Stimulated activated naive CD4-positive, alpha-beta T cell (primary cell): ENCODE measurements at regions not wholly inside any gene's neighbourhood (a gene's known extent, or its start where the extent isn't known, plus 50 kb on each side); places are given as distances from the start of the nearest gene placed in this dataset.

Experiments used
- DNase-seq, 6 experiments: peaks; one replicate each; lab custom pipeline; 2025; lab: John Stamatoyannopoulos, UW

DNA sequence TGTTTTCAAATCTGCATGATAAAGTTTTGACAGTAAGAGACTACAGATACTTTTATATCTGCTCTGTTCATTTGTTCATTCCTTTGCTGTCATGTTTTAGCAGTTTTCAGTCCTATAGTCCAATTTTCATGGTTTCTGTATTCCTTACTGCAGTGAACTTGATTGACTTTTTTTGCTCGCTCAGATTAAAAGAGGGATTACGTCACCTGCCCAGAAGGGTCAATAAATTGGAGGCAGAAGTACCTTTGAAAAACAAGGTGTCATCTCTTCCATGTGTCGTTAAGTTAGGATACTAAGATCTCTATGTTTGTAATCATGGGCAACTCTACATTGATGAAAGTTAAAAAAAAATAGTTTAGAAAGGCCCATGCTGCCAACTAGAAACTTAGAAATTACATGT lies 250.1 kb upstream of the SMIM31 start:
- no peak for DNase-seq

DNA sequence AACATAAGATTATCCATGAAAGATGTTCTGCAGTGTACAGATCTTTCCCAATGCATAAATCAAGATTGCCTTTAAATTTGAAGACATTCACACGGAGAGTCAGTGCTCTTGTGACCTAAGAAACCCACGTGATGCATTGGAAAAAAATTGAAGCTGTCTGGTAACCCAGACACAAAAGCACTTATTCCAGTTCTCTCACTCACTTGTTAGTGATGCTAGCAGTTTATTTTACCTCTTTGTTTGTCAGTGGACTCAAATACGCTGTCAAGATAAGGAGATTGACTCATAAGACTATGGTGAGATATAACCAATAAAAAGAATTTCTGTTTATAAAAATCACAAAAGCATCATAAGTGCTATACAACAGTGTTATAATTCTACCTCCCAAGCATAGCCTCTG lies 245.8 kb upstream of the SMIM31 start:
- DNase-seq: no peak

DNA sequence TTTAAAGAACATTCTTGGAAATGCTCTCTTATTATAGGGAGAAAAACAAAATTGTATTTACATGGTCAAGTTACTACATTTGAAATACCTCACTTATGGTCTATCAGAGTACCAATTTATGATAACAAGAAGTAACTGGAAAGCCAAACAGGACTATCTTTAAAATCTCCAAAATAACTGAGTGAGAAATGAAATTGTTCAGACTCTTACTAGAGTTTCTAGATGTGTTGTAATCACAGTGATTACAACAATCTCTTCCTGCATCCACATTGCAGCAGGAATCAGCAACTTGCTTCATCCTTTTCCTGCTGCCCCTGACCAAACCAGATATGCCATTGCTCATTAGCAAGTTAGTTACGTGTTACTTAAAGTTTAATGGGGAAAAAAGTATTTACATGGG lies 245.2 kb upstream of the SMIM31 start:
- no peak for DNase-seq

DNA sequence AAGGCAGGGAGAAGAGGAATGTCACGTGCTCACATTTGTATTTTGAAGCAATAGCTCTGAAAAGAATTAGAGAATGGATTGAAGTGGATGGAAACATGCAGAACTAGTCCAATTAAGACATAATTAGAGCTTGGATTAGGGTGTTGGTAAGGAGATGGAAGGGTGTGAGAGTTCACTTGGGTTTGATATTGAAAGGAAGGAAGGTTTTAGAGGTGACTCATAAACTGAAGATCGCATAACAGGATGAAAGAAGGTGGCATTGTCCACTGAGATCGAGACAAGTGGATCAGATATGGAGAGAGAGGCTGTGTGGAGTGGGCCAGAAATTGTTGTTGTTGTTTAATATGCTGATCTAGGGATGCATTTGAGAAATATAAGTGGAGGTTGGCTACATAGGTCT lies 244.0 kb upstream of the SMIM31 start:
- no peak for DNase-seq

DNA sequence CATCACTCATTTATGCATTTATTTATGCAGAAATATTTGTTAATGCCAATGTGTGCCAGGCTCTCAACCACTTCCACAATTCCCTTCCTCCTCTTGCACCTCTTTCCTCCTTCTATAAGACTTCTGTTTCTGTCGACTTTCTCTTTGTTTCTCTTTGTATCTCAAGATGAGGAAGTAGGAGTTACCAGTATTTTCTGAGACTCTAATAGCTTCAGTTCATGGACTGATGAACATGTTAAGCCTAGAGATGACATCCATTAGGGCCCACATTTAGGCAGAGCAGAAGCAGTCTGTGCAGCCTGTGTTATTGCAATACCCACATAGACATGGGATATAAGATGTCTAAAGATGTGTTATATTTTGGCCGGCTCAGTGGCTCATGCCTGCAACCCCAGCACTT lies 241.8 kb upstream of the SMIM31 start:
- DNase-seq: no peak

DNA sequence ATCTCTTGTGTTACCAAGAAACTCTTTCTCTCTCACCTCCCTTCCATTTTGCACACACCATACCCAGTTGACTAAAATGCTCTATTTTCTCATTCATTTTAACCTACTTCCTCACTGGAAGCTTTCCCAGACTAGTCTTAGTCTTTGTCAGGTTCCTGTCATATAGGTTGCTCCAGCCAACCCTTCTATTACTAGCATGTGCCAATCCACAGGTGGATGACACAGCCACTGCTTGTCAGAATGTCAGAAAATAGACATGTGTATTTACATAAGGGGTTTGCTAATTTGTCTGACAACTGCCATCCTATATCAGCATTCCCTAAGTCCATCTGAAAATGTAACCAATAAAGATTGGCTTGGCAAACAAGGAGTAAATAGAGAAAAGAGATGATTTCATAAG lies 239.2 kb upstream of the SMIM31 start:
- DNase-seq: no peak

DNA sequence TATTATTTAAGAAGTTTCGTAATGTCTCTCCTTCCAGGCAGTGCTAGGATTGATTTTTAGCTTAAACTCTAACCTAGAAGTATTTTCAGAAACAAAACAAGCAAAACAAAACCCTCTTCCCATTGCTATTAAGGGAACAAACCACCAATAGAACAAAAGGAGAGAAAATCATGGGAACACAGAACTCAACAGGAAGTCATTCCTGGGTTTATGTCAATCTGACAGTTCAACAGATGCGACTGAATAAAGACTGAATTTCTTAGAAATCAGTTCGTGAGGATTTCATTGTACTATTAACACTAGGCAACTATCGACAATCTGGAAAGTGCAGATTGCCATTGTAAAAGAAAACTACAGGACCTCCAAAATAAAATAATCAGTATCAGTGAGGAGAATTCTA lies 229.1 kb upstream of the SMIM31 start:
- no peak for DNase-seq

DNA sequence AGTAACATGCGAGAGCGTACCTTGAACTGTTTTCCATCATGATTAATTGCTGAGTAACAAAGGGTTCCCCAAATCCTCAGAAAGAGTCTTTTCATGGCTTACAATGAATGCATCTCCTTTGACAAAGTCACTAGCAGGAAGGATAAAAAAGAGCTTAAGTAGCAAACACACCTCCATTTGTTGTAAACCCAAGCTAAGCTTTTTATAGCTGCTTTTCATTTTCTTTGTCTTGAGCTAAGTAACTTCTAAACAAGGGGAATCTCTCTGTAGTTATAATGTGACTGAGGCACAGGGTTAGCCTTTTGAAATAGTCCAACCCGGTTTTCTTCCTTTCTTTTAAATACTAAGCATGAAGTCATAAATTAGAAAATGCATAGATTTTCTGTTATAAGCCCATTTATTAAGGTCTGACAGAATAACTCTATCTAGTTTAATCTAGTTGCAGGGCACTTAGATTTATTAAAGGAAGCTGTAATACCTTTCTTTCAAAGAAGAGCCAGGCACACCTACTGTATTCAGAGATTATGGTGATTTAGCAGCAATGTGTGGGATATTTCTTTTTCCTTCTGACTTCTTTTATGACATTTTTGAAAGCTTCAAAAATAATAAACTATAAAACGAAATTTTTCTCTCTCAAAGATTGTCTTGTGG lies 226.9 kb upstream of the SMIM31 start:
- DNase-seq: no peak

DNA sequence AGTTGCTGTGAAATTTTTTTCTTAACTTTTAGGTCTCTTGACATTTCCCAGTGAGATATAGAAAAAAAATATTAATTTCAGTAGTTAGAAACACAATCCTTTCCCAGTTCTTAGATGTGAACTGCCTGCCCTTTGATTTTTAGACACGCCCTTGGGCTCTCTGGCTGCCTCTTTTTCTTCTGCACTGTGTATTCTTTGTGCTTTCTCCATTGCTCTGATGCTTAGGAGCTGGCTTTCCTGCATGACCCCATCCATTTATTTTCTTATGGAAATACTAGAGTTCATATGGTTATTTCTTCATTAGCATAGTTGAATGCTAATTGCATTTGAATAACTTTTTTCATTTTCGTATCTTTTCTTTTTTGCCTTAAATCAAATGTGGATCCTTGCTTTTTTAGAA lies 224.9 kb upstream of the SMIM31 start:
- no peak for DNase-seq

DNA sequence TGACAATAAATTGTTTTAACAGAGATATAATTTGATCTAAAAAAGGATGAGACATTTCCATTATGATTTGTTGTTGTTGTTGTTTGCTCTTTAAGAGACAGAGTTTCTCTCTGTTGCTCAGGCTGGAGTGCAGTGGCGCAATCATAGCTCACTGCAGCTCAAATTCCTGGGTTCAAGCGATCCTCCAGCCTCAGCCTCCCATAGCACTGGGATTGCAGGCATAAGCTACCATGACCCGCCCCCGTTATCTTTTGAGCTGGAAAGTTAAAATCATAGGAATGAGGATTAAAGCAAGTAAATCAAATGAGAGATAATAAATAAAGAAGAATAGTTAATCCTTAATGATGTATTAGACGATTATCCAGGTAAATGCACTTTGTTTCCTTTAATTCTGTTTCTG lies 224.4 kb upstream of the SMIM31 start:
- DNase-seq: no peak

DNA sequence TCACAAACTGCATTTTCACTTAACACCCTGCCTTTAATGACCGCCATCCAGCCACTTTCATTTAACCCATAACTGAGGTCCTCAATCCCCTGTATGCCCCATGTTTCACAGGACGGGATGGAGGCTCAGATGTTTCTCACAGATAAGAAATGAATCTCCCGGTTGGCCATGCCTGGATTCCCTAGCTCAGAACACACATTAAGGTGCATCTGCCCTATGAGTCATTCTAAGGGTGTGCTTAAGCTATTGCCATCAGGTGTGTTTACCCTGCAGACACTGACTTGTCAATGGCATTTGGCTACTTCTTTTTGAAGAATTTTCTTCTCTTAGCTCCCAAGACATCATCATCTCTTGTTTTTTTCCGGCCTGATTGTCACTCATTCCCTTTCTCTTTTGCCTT lies 222.6 kb upstream of the SMIM31 start:
- no peak for DNase-seq

DNA sequence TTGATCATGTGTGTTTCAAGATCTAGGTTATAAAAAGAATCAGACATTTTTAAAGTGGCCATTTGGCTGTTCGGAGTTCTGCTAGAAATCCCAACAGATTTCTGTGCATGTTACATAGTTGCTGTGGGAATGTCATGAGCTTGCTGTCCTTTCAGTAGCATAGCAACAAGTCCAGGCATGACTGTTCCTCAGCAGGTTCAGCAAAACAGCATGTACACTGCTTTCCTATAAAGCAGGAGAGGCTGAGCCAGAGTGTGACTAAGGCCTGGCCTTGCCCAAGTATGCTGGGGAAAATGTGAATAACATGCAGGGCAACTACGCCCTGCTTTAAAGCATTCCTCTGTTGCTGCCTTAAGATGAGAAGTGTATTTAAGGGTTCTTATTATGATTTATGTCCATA lies 217.1 kb upstream of the SMIM31 start:
- no peak for DNase-seq

DNA sequence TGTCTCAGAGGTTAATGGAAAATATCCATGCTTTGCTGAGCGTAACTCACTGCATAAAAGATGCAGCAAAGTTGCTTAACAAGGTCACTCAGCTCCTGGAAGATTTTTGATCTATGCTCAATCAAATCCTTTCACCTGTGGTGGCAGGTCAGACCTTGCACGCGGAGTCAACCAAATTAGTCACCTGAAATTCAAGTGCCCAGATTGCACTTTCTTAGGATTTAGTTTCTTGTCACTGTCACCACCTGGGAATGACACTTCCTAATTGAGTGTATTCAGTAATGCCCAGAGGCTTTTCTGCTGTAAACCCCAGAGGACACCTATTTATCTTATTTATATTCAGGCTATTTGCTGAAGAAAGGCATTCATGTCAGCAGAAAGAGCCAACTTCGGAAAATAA lies 215.8 kb upstream of the SMIM31 start:
- DNase-seq: no peak

DNA sequence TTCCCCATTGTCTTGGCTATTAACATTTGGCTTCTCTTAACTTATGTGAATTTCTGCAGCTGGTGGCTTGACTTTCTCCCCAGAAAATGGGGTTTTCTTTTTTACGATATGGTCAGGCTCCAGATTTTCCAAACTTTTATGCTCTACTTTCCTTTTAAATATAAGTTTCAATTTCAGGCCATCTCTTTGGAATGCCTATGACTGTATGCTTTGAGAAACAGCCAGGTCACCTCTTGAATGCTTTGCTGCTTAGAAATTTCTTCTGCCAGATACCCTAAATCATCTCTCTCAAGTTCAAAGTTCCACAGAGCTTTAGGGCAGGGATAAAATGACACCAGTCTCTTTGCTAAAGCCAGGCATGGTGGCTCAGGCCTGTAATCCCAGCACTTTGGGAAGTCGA lies 212.9 kb upstream of the SMIM31 start:
- no peak for DNase-seq

DNA sequence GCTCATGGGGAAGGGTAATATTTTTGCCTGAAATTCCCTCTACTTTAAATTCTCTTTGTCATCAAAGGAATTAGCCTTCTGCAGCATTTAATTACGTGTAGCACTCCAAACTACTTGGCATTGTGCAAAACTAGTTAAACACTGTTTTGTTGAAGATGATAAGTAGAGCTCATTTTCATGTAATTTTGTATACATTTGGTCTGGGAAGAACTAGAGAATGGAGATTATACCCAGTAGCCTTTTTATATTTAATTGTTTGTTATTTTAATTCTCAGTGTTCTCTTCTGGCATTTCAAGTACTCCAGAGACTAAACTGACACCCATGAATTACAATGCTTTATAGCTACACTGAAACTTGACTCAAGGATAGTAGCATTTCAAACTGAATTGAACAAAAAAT lies 211.5 kb upstream of the SMIM31 start:
- no peak for DNase-seq

DNA sequence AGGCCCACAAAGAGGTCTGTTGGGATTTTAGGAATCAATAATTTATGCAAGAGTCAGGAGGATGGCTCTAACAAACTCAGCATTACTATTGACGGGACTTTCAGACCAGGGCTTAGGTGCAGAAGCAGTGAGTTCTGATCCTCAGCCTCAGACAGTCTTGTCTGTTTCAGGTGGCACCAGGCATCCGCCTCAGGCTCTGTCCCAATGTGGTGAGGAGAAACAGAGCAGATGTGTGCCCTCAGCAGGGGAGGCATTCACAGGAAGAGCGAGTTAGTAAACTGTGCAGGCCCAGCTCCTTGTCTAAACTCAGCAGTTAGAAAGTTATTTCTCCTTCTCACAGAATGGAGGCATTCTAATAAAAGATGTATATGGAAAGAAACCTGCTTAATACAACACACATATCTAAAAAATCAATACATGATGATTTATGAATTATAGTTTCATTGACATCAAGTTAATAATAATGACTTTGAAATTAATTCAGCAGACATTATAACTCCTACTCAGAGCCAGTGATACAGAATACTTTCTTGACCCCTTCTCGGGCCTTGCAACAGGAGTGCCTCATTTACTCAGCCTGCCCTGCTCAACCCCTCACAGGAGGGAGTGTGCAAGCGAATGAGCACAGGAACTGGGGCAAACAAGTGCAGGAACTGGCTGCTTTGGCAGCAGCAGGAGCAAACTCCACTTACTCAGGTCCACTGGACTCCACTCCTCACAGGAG lies 202.8 kb upstream of the SMIM31 start:
- no peak for DNase-seq

DNA sequence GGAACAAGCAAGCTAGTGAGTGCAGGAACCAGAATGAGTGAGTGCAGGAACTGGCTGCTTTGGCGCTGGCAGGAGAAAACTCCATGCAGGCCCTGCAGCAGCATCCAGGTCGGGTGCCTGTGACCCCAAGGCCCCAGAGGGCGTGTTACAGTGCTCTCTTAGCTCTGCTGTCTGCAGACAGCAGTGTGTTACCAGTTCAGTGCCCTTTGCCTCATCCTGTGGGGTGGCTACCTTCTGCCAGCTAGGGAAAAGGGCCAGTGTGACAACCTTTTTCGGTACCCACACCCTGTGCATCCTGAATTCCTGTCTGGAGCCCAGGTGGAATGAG lies 202.3 kb upstream of the SMIM31 start:
- DNase-seq: no peak

DNA sequence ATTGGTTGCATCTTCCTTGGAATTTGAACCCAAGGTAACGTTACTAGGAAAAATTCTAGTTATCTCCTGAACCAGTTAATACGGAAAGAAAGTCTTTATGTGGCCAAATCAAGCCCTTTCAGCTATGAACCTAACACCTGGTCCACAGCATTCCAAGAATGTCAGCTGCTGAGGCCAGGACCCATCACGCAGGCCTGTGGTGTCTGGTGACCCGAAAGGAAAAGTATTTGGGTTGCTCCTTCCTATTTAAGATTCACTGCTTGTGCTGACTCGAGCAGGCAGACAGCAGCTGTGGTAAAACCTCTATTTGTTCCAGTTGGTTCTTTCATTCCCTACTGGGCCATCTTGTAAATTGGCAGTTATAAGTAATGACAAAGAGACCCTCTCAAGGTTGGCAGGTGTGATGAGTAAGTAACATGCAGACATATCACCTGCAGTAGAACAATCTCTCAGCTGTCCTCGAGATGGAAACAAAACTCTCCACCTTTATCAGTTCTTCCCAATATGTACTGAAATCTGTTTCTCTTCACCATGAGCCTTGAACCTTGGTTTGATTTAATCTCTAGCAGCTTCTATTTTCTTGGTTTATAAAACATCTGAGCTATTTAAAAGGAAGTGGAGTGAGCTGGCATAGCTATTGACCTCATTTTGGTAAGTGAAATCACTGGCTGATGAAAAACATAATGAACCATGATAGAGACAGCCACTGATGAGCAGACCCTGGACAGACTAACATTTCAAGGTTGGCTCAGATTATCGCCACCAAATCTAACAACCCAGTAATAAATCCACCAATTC lies 182.1 kb upstream of the SMIM31 start:
- no peak for DNase-seq

DNA sequence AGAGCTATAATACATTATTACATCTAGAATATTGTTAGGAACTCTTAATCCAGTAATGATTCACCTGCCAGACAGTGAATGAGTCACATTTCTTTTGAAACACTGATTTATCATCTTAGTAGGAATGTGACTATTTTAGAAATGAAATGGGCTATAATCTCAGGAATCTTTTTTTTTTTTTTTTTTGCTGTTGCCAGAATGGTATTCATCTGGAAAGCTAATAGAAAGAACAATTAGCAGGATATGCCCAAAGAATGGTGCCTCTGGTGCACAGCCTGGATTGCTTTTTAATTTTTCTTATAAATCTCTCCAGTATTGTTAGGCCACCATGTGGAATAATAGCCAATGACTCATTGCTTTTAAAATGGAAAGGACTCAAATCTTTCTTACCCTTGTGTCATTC lies 181.1 kb upstream of the SMIM31 start:
- DNase-seq: no peak

DNA sequence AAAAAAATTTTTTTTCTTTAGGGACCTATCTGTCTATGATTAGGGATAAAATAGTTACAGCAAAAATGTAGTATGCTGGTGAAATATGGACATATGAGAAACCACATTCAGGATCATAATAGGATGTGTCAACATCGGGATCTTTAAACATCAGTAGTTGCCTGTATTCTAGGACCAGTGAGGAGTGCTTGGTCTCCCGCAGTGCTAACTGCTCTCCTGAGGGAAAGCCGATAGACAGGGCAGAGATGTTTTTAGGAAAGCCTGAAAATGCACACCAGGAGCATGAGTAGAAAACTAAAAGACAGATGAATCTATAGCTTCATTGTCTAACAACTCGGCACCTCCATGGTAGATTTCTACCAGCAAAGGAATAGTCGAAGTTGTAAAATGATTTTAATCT lies 178.1 kb upstream of the SMIM31 start:
- DNase-seq: no peak

DNA sequence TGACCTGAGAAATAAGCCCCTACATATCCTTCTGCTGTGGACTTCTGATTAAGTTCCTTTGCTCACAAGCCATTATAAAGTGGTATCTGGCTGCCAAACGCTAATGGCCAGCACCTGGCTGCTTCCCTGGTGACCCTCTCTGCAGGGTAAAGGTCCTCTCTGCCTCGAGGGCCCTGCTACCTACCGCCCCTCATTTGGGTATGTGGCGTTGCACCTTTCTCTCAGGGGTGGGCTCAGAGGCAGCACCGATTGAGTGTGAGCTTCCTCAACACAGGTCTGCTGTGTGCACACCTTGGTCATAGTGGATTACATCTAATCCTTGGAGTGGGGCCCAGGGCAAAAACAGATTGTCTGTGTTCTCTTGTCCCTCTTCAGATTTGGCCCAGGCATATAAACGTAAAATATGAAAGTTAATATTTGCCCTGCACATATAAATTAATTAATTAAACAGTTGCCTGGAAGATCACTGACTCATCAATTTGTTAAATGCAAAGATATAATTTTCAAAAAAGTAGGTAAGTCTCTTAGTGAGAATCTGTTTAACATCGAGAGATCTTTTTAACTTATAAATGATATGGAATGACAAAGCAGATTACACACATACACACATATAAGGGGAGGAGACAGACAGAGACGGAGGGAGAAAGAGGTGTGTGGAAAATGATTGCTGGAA lies 174.5 kb upstream of the SMIM31 start:
- no peak for DNase-seq

DNA sequence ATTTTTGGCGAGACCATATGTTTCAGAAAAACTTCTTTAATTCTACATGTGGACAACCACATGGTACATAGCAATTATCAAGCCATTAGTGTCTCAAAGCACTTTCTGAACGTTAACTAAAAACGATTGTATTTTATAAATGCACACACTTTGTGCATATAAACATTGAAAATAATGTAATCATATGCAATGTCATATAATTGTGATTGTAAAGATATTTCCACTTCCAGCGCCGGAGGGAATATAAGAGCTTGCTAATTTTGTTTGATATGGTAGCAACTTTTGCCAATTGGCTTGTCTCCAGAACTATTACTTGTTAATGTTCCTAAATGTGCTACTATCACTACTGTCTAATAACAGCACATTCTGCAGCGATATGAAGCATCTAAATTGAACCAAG lies 162.3 kb upstream of the SMIM31 start:
- no peak for DNase-seq

DNA sequence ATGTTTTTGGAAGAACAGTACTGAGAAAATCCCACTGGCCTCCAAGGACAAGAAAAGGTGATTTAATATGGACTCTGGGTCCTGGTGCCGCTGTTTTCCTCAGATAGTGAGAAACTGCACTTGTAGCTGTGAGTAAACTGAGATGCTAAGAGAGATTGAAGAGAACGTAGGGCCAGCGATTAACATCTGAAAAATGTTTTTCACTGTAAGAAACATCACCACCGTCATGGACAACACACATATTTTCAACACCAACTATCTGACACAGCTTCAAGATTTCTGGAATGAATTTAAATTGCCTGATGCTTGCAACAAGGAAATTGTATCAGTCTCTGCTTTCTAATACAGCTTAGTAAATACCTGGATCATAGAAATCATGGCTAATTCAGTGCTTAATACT lies 158.2 kb upstream of the SMIM31 start:
- DNase-seq: no peak
